ENCODE measurements at regions not wholly inside any gene's neighbourhood (a gene's known extent, or its start where the extent isn't known, plus 50 kb on each side); places are given as distances from the start of the nearest gene placed in this dataset.

- intact Hi-C loops (cut with micrococcal nuclease; ENCODE audit: unreplicated experiment) = no loop called here
- no peak for ATAC-seq
- 0% methylated on average over 1 of the region's 1 CpG for WGBS (ENCODE audit: low lambda C conversion rate)
- H3K4me2 ChIP-seq (ENCODE audit: low read depth, low read length) = no peak overlapping the region
- no peak for DNase-seq (ENCODE audit: low spot score)
- no peak overlapping the region for H3K9ac ChIP-seq (ENCODE audit: insufficient read depth, low read depth, low read length)
- H3K27ac ChIP-seq (ENCODE audit: extremely low read length, insufficient read depth, low read length) = no peak overlapping the region
- H2AFZ ChIP-seq (ENCODE audit: low read length) = no peak overlapping the region
- POLR2A ChIA-PET = no interaction called here
- no peaks in the 10 kb centered on the region for H4K20me1 ChIP-seq (ENCODE audit: insufficient read depth, low read length)
- no TSS peak for BruUV-seq (replicated peaks)
- H3K9me3 ChIP-seq (ENCODE audit: low read length) = peaks cover 15% of the 10 kb centered on the region; the same call in 1 of the 2 replicates
- H3K36me3 ChIP-seq (replicated peaks in 1 of 2; ENCODE audit: control insufficient read depth in 1 of 2, insufficient read depth in 2 of 2, low read length in 2 of 2) = no peaks in the 10 kb centered on the region
- no peak for FAIRE-seq
- no peaks in the 10 kb centered on the region for H3K4me1 ChIP-seq (ENCODE audit: insufficient read depth, low read length)
- H3K79me2 ChIP-seq (ENCODE audit: insufficient read depth, low read length) = no peaks in the 10 kb centered on the region
- CTCF ChIA-PET (ENCODE audit: low intra/inter-chr PET ratio, low total read pairs) = no interaction called here
- in situ Hi-C loops (cut with HindIII; ENCODE audit: extremely low pct_ligation_motif_present, low pct_unique_long_range_greater_than_20kb) = no loop called here
- no peak overlapping the region for H3K4me3 ChIP-seq (replicated peaks in 1 of 3; ENCODE audit: insufficient read depth in 1 of 3, low read depth in 2 of 3, low read length in 3 of 3)
- H3K27me3 ChIP-seq (ENCODE audit: control insufficient read depth in 1 of 2, insufficient read depth in 2 of 2, low read length in 2 of 2) = no peaks in the 10 kb centered on the region
- TF ChIP-seq, protein P1, sequence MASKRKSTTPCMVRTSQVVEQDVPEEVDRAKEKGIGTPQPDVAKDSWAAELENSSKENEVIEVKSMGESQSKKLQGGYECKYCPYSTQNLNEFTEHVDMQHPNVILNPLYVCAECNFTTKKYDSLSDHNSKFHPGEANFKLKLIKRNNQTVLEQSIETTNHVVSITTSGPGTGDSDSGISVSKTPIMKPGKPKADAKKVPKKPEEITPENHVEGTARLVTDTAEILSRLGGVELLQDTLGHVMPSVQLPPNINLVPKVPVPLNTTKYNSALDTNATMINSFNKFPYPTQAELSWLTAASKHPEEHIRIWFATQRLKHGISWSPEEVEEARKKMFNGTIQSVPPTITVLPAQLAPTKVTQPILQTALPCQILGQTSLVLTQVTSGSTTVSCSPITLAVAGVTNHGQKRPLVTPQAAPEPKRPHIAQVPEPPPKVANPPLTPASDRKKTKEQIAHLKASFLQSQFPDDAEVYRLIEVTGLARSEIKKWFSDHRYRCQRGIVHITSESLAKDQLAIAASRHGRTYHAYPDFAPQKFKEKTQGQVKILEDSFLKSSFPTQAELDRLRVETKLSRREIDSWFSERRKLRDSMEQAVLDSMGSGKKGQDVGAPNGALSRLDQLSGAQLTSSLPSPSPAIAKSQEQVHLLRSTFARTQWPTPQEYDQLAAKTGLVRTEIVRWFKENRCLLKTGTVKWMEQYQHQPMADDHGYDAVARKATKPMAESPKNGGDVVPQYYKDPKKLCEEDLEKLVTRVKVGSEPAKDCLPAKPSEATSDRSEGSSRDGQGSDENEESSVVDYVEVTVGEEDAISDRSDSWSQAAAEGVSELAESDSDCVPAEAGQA (IDR thresholded peaks at IDR 0.05; ENCODE audit: low read depth) = no peak
- TF ChIP-seq, protein P1 (CRISPR knock-in tag; IDR thresholded peaks at IDR 0.05; ENCODE audit: borderline replicate concordance) = no peak
- TF ChIP-seq ZNF816 (CRISPR knock-in tag; IDR thresholded peaks at IDR 0.05; ENCODE audit: borderline replicate concordance) (no peak), ZBTB33 (CRISPR knock-in tag; IDR thresholded peaks at IDR 0.05) (no peak), ZNF619 (CRISPR knock-in tag; IDR thresholded peaks at IDR 0.05) (no peak), CBFB (CRISPR knock-in tag; IDR thresholded peaks at IDR 0.05) (no peak), ZNF430 (CRISPR knock-in tag; IDR thresholded peaks at IDR 0.05) (no peak), CEBPG (CRISPR knock-in tag; IDR thresholded peaks at IDR 0.05) (no peak), ZBTB8A (CRISPR knock-in tag; IDR thresholded peaks at IDR 0.05; ENCODE audit: borderline replicate concordance, low read depth) (no peak)
- TF ChIP-seq, protein P2, sequence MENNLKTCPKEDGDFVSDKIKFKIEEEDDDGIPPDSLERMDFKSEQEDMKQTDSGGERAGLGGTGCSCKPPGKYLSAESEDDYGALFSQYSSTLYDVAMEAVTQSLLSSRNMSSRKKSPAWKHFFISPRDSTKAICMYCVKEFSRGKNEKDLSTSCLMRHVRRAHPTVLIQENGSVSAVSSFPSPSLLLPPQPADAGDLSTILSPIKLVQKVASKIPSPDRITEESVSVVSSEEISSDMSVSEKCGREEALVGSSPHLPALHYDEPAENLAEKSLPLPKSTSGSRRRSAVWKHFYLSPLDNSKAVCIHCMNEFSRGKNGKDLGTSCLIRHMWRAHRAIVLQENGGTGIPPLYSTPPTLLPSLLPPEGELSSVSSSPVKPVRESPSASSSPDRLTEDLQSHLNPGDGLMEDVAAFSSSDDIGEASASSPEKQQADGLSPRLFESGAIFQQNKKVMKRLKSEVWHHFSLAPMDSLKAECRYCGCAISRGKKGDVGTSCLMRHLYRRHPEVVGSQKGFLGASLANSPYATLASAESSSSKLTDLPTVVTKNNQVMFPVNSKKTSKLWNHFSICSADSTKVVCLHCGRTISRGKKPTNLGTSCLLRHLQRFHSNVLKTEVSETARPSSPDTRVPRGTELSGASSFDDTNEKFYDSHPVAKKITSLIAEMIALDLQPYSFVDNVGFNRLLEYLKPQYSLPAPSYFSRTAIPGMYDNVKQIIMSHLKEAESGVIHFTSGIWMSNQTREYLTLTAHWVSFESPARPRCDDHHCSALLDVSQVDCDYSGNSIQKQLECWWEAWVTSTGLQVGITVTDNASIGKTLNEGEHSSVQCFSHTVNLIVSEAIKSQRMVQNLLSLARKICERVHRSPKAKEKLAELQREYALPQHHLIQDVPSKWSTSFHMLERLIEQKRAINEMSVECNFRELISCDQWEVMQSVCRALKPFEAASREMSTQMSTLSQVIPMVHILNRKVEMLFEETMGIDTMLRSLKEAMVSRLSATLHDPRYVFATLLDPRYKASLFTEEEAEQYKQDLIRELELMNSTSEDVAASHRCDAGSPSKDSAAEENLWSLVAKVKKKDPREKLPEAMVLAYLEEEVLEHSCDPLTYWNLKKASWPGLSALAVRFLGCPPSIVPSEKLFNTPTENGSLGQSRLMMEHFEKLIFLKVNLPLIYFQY (CRISPR knock-in tag; IDR thresholded peaks at IDR 0.05; ENCODE audit: borderline replicate concordance) = no peak
- TF ChIP-seq, protein P3, sequence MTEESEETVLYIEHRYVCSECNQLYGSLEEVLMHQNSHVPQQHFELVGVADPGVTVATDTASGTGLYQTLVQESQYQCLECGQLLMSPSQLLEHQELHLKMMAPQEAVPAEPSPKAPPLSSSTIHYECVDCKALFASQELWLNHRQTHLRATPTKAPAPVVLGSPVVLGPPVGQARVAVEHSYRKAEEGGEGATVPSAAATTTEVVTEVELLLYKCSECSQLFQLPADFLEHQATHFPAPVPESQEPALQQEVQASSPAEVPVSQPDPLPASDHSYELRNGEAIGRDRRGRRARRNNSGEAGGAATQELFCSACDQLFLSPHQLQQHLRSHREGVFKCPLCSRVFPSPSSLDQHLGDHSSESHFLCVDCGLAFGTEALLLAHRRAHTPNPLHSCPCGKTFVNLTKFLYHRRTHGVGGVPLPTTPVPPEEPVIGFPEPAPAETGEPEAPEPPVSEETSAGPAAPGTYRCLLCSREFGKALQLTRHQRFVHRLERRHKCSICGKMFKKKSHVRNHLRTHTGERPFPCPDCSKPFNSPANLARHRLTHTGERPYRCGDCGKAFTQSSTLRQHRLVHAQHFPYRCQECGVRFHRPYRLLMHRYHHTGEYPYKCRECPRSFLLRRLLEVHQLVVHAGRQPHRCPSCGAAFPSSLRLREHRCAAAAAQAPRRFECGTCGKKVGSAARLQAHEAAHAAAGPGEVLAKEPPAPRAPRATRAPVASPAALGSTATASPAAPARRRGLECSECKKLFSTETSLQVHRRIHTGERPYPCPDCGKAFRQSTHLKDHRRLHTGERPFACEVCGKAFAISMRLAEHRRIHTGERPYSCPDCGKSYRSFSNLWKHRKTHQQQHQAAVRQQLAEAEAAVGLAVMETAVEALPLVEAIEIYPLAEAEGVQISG (CRISPR knock-in tag; IDR thresholded peaks at IDR 0.05) = no peak
These were observed 132.7 kb upstream of the KLF12 start for GRCh38 chr13:74266861-74267260.
